ENCODE measurements at regions not wholly inside any gene's neighbourhood (a gene's known extent, or its start where the extent isn't known, plus 50 kb on each side); places are given as distances from the start of the nearest gene placed in this dataset.

DNA sequence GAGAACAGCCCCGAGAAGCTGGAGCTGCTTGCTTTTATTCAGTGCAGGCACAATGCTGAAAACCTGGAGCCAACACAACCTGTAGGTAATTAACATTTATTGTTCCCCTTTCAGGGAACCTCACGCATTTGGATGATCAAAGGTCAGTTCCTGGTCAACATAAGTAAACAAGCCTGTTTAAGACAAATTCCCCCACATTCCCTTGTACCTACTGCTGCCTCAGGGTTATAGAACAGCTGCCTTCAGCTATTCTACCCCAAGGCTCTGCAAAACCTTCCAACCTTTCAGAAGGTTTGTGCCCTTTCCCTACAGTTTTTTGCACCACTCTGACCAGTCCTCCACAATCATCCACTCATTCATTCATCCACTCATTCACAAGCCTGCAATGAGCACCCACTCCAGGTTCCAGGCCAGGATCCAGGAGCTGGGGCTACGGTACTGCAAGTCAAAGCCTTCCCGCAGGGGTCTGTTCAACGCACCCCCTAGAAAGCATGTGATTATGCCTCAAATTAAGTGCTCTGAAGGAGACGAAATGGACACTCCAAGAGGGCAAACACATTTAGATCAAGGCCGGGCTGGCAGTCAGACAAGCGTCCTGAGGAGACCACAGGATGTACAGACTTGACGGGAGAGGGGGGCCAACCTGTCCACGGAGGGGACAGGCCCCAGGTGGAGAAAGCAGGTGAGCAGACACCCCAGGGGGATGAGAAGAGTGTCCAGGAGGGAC is 683.9 kb downstream of the MATN1 start:
- H3K27me3 ChIP-seq (ENCODE audit: control insufficient read depth, insufficient read depth, low read length): no peaks in the 10 kb centered on the region
- no peaks in the 10 kb centered on the region for H3K36me3 ChIP-seq (replicated peaks; ENCODE audit: control insufficient read depth, insufficient read depth, low read length)
- no peak for DNase-seq
- H3K4me3 ChIP-seq (ENCODE audit: insufficient read depth, low read depth, low read length): no peak overlapping the region

DNA sequence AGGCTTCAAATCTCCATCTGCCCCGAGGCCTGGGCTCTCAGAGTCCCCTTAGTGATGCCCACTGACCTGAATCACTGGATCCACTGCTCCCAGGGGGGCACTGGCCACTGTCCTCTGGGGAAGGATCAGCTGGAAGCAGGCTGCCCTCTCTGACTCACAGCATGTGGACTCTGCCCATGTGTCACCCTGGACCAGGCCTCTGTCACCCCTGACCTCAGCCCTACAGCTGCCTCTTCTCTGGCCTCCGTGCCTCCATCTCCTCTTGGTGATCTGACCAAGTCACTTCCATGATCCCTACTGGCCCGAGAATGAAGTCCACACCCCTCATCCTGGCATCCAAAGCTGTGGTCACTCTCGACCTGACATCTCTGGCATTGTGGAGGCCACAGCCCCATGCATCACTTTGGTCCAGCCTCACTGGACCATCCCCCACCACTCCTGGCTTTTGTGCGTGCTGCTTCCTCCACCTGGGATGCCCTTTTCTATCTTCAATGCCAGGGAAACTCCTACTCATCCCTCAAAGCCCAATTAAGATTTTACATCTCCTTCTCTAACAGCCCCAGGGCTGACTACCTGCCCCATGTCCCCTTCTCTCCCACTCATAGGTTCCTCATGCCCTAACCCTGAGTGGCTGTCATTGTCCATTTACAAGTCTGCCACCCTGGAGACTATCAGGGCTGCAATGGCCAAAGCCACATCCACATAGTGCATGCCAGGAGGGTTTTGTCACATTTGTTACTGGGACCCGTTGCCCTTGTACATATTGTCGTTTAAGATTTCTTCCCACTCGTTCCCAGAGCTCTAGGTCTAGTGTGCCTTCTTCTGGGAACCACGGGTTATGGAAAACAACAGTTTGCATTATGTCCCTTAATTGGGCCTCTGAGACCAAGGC is 685.0 kb downstream of the MATN1 start:
- Histone ChIP-seq H3K27me3 (ENCODE audit: control insufficient read depth, insufficient read depth, low read length) (no peaks in the 10 kb centered on the region), H3K4me3 (ENCODE audit: insufficient read depth, low read depth, low read length) (no peak overlapping the region)
- DNase-seq: no peak

DNA sequence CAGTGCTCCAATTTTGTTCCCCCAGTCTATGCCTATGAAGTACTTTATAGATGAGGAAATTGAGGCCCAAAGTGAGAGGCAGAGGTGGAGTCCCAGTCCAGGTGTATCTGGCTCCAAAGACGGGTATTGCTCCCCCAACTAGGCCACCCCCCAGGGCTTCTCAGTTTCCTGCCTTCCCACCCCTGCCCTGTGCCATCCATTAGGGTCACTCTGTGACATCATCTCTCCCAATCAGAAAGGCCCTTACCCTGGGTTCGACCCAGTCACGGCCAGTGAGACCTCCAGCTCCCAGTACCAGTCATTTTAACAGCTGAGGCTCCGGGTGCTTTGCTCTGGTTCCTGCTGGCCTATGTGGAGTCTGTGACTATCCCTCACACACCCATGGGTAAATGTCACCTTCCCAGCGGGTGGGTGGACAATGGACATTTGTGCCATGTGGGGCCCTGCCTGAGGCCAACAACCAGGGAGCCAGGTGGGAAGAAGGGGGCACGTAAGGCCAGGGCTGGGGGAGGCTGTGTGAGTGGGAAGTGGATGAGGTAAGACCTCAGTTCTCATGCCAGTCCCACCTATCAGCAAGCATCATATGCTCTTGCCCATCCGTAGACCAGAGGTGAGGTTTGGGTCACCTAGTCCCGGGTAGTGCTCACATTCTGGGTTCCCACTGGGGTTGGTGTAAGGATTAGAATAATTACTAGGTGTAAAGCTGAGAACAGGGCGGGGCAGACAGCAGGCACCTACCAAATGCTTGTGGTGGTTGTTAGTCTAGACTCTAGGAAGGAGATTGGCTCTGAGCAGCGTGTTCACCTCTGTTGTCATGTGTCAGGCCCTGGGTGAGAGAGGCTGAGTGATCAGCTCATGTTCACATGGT is 685.9 kb downstream of the MATN1 start:
- Histone ChIP-seq H3K36me3 (replicated peaks; ENCODE audit: control insufficient read depth, insufficient read depth, low read length) (no peaks in the 10 kb centered on the region), H3K4me3 (ENCODE audit: insufficient read depth, low read depth, low read length) (no peak overlapping the region), H3K27me3 (ENCODE audit: control insufficient read depth, insufficient read depth, low read length) (no peaks in the 10 kb centered on the region)
- DNase-seq: no peak

More for the DNA sequence above, 685.0 kb downstream of the MATN1 start:
- H3K36me3 ChIP-seq (replicated peaks; ENCODE audit: control insufficient read depth, insufficient read depth, low read length): no peaks in the 10 kb centered on the region

DNA sequence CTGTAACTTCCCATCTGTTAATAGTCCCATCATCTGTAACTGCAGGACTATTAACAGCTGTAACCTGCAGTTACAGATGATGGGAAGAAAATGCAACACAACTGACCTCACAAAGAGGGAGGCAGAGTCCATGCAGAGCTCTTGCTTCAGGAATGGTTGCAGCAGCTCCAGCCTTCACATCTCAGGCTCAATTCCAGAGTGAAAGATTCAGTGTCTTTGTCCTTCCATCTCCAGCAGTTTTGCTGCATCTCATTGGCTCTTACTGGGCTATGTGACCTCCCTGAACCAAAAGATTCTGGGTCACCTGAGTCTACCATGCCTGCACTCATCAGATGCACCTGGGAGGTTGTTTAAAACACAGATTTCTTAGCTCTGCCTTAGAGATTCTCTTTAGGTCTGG is 686.7 kb downstream of the MATN1 start:
- Histone ChIP-seq H3K36me3 (replicated peaks; ENCODE audit: control insufficient read depth, insufficient read depth, low read length) (no peaks in the 10 kb centered on the region), H3K4me3 (ENCODE audit: insufficient read depth, low read depth, low read length) (no peak overlapping the region), H3K27me3 (ENCODE audit: control insufficient read depth, insufficient read depth, low read length) (no peaks in the 10 kb centered on the region)
- DNase-seq: no peak

DNA sequence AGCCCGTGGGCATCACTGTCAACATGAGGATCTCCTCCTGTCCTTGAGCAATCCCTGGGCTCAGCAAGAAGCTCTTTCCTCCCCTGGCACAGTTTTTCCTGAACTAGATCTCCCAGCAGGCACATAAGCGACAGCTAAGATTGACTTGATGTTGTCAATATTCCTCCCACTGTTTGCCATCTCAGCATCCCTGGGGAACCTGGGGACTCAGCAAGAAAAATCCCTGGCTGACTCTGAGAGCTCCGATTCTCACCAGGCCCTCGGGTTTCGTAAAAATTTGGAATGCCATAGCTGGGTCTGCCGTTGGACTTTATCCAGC is 687.2 kb downstream of the MATN1 start:
- H3K4me3 ChIP-seq (ENCODE audit: insufficient read depth, low read depth, low read length): no peak overlapping the region
- DNase-seq: no peak
- no peaks in the 10 kb centered on the region for H3K36me3 ChIP-seq (replicated peaks; ENCODE audit: control insufficient read depth, insufficient read depth, low read length)
- no peaks in the 10 kb centered on the region for H3K27me3 ChIP-seq (ENCODE audit: control insufficient read depth, insufficient read depth, low read length)

DNA sequence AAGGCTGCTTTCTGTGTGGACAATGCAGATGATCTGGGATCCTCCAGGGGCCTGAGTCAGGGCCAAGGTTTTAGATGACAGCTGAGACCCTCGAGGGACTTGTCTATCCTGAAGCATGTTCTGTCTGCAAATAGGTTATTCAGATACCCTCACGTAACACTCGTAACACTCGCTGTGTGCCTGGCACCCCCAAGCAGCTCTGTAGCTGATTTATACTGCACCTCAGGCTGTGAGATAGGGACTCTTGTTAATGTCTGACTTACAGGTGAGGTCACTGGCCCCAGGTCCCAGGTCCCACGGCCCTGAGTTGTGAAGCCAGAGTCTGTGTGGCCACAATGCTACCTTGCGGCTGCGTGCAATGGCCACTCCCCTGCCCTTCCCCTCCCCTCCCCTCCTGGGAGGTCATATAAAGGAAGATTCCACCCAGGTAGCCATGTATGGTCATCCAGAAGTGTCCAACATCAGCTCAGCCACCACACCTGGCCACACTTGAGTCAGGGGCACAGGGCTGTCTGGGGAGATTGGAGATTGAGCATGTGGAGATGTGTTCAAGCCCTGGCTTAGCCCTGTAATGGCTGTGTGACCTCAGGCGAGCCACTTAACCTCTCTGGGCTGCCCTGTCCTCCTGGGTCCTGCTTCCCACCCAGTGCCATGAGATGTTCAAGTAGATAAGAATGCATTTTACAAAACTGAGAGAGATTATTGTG is 687.7 kb downstream of the MATN1 start:
- Histone ChIP-seq H3K4me3 (ENCODE audit: insufficient read depth, low read depth, low read length) (no peak overlapping the region), H3K27me3 (ENCODE audit: control insufficient read depth, insufficient read depth, low read length) (no peaks in the 10 kb centered on the region)
- no peak for DNase-seq

DNA sequence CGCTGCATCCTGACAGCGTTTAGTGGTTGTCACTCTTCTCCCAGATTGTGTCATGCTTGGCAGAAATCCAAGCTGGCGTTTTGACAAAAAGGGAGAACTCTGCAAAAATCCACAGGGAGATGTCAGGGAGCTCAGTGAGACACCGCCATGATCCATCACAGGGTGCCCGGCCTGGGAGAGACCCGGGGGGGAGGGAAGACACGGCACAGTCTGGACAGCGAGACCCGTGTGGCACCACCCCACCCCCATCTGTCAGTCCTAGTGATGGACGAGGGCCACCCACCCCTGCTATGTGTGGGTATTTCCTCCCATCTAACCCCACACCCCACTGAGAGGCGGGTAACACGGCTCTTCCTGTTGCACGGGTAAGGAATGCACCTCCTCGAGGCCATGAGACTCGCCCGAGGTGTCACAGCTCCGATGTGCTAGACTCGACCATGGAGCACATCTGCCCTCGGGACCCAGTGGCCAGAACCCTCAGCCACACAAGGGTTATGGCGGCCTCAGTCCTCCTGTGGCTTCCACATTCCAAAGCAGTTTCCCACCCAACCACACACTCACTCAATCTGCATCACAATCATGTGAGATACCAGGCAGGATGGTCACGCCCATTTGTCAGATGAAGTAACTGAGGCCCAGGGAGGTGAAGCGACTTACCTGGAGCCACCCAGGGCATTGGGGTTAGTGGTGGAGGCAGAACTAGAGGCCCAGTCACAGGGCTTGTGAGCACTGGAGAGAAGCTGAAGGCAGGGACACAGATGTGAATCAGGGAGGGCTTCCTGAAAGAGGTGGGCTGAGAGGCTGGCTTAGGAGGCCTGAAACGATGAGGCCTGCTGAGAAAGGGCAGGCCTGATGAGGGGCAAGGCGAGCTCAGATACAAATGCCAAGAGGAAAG is 688.5 kb downstream of the MATN1 start:
- Histone ChIP-seq H3K36me3 (replicated peaks; ENCODE audit: control insufficient read depth, insufficient read depth, low read length) (no peaks in the 10 kb centered on the region), H3K4me3 (ENCODE audit: insufficient read depth, low read depth, low read length) (no peak overlapping the region), H3K27me3 (ENCODE audit: control insufficient read depth, insufficient read depth, low read length) (no peaks in the 10 kb centered on the region)
- DNase-seq: no peak

More for the DNA sequence above, 687.7 kb downstream of the MATN1 start:
- H3K36me3 ChIP-seq (replicated peaks; ENCODE audit: control insufficient read depth, insufficient read depth, low read length): no peaks in the 10 kb centered on the region

DNA sequence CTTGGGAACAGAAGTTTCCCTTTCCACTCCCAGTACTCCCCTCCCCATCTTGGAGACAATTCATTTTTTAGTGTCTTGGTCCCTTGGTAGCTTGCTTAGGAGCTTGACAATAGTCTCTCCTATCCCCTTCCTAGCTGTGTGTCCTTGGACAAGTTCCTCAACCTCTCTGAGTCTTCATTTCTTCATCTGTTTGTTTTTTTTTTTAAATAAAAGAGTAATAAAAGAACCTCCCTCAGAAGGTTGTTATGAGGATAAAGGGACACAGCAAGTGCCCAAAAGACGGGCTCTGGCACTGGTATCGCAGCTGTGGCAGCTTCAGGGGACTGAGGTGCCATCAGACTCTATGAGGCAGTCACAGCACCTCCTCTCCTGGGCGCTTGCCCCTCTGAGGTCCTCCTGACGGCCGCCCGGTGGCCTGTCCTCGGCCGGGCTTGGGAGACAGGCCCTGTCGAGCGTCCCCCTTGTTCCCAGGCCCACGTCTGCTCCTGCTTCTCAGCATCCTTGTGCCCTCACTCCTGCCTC is 689.2 kb downstream of the MATN1 start:
- Histone ChIP-seq H3K27me3 (ENCODE audit: control insufficient read depth, insufficient read depth, low read length) (no peaks in the 10 kb centered on the region), H3K4me3 (ENCODE audit: insufficient read depth, low read depth, low read length) (no peak overlapping the region), H3K36me3 (replicated peaks; ENCODE audit: control insufficient read depth, insufficient read depth, low read length) (no peaks in the 10 kb centered on the region)
- DNase-seq: no peak

DNA sequence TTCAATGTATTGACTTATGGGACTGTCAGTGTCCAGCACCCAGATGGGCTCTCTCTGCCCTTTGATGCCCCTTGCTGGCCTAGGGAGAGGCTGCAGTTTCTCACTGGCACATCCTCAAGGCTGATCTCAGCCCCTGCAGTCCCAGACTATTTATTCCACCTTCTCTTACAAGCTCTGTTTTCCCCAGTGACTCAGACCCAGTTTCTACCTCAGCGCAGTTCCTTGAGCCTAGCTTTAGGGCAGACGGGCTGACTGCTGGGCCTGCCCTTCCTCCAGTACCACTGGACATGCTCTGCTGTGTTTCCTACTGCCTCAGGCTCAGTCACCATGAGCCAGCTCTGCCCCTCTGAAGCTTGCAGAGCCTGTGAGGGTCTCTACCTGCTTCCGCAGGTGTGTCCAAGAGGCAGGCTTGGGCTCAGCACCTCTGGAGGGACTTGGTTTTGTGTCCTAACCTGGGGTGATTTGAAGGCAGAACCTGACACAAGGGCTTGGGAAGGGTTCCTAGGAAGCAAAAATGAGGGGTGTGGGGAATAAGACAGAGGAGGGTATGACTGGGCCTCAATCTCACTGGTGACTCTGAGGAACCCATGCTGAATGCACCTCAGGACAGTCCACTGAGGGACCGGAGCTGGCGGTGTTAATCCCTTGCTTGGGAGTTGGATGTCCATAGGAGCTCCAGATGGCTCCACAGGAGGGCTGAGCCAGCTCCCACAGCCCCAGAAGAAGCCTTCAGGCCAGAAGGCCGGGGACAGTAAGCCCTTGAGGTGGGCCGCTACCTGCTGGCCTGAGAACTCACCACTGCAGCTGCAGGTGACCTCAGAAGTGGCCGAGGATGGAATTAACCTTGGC is 689.9 kb downstream of the MATN1 start:
- no peaks in the 10 kb centered on the region for H3K36me3 ChIP-seq (replicated peaks; ENCODE audit: control insufficient read depth, insufficient read depth, low read length)
- H3K27me3 ChIP-seq (ENCODE audit: control insufficient read depth, insufficient read depth, low read length): no peaks in the 10 kb centered on the region
- DNase-seq: no peak
- no peak overlapping the region for H3K4me3 ChIP-seq (ENCODE audit: insufficient read depth, low read depth, low read length)

DNA sequence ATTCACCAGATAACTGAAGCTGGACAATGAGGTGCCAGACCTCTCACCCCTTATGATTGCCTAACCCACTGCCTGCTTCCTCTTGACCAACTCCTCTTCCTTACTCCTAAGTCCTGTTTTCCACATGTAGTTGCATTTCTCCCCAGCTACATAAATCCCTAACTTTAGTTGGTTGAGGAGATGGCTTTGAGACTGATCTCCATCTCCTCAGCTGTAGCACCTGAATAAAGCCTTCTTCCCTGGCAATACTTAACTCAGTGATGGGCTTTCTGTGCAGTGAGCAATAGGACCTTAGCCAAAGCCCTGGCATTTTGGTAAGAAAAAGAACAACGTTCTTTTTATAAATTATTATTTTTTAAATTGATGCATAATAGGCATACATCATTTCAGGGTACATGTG is 691.1 kb downstream of the MATN1 start:
- no peaks in the 10 kb centered on the region for H3K27me3 ChIP-seq (ENCODE audit: control insufficient read depth, insufficient read depth, low read length)
- H3K36me3 ChIP-seq (replicated peaks; ENCODE audit: control insufficient read depth, insufficient read depth, low read length): no peaks in the 10 kb centered on the region
- DNase-seq: no peak
- H3K4me3 ChIP-seq (ENCODE audit: insufficient read depth, low read depth, low read length): no peak overlapping the region

DNA sequence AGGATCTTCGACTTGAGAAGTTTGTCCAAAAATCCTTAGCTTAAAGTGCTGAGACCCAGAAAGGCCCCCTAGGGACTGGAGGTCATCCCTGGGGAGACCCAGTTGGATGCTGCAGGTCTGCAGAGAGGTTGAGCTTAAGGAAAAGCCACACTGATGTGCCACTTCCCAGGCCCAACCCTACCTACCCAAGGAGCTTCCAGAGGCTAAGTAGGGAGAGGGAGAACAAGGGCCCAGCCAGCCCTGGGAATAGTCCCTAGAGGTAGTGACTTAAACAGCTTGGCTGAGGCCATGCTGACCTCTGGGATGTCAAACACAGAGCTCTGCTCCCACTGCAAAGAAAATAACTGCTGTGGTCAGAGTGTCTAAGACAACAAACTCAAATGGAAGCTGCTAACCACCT is 693.7 kb downstream of the MATN1 start:
- H3K4me3 ChIP-seq (ENCODE audit: insufficient read depth, low read depth, low read length): no peak overlapping the region
- DNase-seq: no peak

DNA sequence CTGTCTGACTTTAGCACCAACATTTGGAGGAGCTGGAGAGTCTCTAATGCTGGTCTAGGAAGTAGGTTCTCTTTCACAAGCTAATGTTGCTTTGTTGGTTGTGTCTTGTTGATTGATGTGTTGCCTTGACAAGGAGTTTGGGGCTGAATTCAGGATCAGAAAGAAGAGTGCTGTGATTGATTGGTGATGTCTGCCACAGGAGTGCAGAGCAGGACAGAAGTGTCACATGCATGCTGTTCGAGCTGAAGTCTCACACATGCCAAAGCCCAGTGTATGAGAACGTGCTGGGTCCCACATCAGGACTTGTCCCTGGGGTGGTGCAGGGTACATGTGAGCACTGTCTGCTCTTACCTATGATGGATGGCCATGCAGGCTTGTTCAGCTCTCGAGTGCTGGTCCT is 694.4 kb downstream of the MATN1 start:
- Histone ChIP-seq H3K27me3 (ENCODE audit: control insufficient read depth, insufficient read depth, low read length) (no peaks in the 10 kb centered on the region), H3K36me3 (replicated peaks; ENCODE audit: control insufficient read depth, insufficient read depth, low read length) (no peaks in the 10 kb centered on the region), H3K4me3 (ENCODE audit: insufficient read depth, low read depth, low read length) (no peak overlapping the region)
- no peak for DNase-seq

More for the DNA sequence above, 693.7 kb downstream of the MATN1 start:
- H3K36me3 ChIP-seq (replicated peaks; ENCODE audit: control insufficient read depth, insufficient read depth, low read length): no peaks in the 10 kb centered on the region
- H3K27me3 ChIP-seq (ENCODE audit: control insufficient read depth, insufficient read depth, low read length): no peaks in the 10 kb centered on the region

Measured in H7 (cell line).